ENCODE measurements at regions not wholly inside any gene's neighbourhood (a gene's known extent, or its start where the extent isn't known, plus 50 kb on each side); places are given as distances from the start of the nearest gene placed in this dataset.

- Histone ChIP-seq H3K36me3 (ENCODE audit: control insufficient read depth in 2 of 2, insufficient read depth in 1 of 2, low read length in 2 of 2) (no peaks in the 10 kb centered on the region), H3K9me3 (ENCODE audit: control insufficient read depth, insufficient read depth, low read depth, low read length) (no peaks in the 10 kb centered on the region), H3K4me3 (ENCODE audit: low read depth, low read length) (no peak overlapping the region), H3K27ac (ENCODE audit: extremely low read depth, low read depth, low read length) (no peak overlapping the region), H3K4me1 (ENCODE audit: control insufficient read depth, insufficient read depth, low read length) (no peaks in the 10 kb centered on the region)
- ChIA-PET POLR2A (no interaction called here), CTCF (interaction anchor here (0.6 kb wide), 2 partner anchors 33 to 194 kb away, joined by 3 to 5 read pairs; no protein-coding TSS in a partner anchor)
- no peak for TF ChIP-seq KLF7 (tag by site-specific recombination; IDR thresholded peaks at IDR 0.05; ENCODE audit: borderline replicate concordance)
Measured at GRCh38 chr20:12466915-12467314, 541.9 kb upstream of the SPTLC3 start.

DNA sequence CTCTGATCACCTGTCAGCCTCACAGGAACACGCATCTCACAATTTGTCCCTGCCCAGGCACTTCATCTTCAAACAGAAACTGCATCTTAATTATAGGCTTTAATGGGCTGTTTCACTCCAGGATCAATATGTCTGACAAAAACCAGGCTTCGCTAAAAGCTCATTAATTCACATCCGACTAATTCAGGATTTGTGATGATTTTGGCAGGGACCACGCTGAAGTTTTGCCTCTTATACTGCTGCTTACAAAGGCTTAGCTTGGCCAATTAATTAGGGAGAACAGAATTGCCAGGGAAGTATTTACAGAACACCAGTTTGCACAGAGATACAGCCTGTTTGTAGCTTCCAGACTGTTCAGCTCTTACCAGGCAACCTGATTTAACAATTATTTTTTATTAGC is 541.0 kb upstream of the SPTLC3 start:
- no peak overlapping the region for H3K4me3 ChIP-seq (ENCODE audit: low read depth, low read length)
- no peaks in the 10 kb centered on the region for H3K36me3 ChIP-seq (ENCODE audit: control insufficient read depth in 2 of 2, insufficient read depth in 1 of 2, low read length in 2 of 2)
- TF ChIP-seq ELK4 (IDR thresholded peaks at IDR 0.05; ENCODE audit: borderline replicate concordance, low read depth, low read length) (no peak), ZNF169 (tag by site-specific recombination; IDR thresholded peaks at IDR 0.05) (no peak), ZNF292 (tag by site-specific recombination; IDR thresholded peaks at IDR 0.05; ENCODE audit: borderline replicate concordance, low read depth) (no peak), ZNF221 (tag by site-specific recombination; IDR thresholded peaks at IDR 0.05; ENCODE audit: borderline replicate concordance) (no peak), ZNF24 (tag by site-specific recombination; IDR thresholded peaks at IDR 0.05) (no peak), ZBTB48 (tag by site-specific recombination; IDR thresholded peaks at IDR 0.05) (no peak), WT1 (tag by site-specific recombination; IDR thresholded peaks at IDR 0.05) (no peak), ZNF2 (tag by site-specific recombination; IDR thresholded peaks at IDR 0.05) (no peak), ZNF146 (tag by site-specific recombination; IDR thresholded peaks at IDR 0.05) (no peak), ZNF155 (tag by site-specific recombination; IDR thresholded peaks at IDR 0.05) (no peak), ZNF645 (tag by site-specific recombination; IDR thresholded peaks at IDR 0.05) (no peak), ZNF248 (tag by site-specific recombination; IDR thresholded peaks at IDR 0.05) (no peak), KLF9 (tag by site-specific recombination; IDR thresholded peaks at IDR 0.05; ENCODE audit: low read depth) (no peak), ZNF626 (tag by site-specific recombination; IDR thresholded peaks at IDR 0.05) (no peak), ZNF341 (tag by site-specific recombination; IDR thresholded peaks at IDR 0.05; ENCODE audit: low read depth) (no peak), ZNF157 (tag by site-specific recombination; IDR thresholded peaks at IDR 0.05) (no peak)
- TF ChIP-seq, protein P1, sequence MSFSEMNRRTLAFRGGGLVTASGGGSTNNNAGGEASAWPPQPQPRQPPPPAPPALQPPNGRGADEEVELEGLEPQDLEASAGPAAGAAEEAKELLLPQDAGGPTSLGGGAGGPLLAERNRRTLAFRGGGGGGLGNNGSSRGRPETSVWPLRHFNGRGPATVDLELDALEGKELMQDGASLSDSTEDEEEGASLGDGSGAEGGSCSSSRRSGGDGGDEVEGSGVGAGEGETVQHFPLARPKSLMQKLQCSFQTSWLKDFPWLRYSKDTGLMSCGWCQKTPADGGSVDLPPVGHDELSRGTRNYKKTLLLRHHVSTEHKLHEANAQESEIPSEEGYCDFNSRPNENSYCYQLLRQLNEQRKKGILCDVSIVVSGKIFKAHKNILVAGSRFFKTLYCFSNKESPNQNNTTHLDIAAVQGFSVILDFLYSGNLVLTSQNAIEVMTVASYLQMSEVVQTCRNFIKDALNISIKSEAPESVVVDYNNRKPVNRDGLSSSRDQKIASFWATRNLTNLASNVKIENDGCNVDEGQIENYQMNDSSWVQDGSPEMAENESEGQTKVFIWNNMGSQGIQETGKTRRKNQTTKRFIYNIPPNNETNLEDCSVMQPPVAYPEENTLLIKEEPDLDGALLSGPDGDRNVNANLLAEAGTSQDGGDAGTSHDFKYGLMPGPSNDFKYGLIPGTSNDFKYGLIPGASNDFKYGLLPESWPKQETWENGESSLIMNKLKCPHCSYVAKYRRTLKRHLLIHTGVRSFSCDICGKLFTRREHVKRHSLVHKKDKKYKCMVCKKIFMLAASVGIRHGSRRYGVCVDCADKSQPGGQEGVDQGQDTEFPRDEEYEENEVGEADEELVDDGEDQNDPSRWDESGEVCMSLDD (tag by site-specific recombination; IDR thresholded peaks at IDR 0.05) = no peak
- ChIA-PET CTCF (interaction anchor here (0.6 kb wide), 1 partner anchor 193 kb away, joined by 5 read pairs; no protein-coding TSS in a partner anchor), POLR2A (no interaction called here)
- no peaks in the 10 kb centered on the region for H3K9me3 ChIP-seq (ENCODE audit: control insufficient read depth, insufficient read depth, low read depth, low read length)
- H3K4me1 ChIP-seq (ENCODE audit: control insufficient read depth, insufficient read depth, low read length) = no peaks in the 10 kb centered on the region
- H3K27ac ChIP-seq (ENCODE audit: extremely low read depth, low read depth, low read length) = no peak overlapping the region

DNA sequence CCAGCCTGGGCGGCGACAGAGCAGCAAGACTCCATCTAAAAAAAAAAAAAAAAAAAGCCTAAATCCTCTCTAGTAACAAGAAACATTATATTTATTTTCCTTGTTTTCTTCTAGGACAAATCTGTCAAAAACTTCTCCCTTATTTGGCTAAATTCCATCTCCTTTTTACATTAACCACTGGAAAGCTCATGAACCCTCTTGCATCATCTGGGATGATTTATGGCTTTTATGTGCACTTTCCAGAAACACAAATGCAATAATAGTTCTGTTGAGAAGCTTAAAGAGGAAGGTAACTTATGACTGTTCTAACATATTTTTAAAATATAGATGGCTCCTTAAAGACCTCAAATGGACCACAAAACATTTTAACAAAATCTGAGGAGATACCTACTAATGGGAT is 526.1 kb upstream of the SPTLC3 start:
- ChIA-PET POLR2A (no interaction called here), CTCF (interaction anchor here (0.6 kb wide), 1 partner anchor 491 kb away, joined by 6 read pairs; no protein-coding TSS in a partner anchor)
- no peaks in the 10 kb centered on the region for H3K9me3 ChIP-seq (ENCODE audit: control insufficient read depth, insufficient read depth, low read depth, low read length)
- no peak overlapping the region for H3K4me3 ChIP-seq (ENCODE audit: low read depth, low read length)
- no peaks in the 10 kb centered on the region for H3K36me3 ChIP-seq (ENCODE audit: control insufficient read depth in 2 of 2, insufficient read depth in 1 of 2, low read length in 2 of 2)
- no peaks in the 10 kb centered on the region for H3K4me1 ChIP-seq (ENCODE audit: control insufficient read depth, insufficient read depth, low read length)
- H3K27ac ChIP-seq (ENCODE audit: extremely low read depth, low read depth, low read length) = no peak overlapping the region
- TF ChIP-seq ZNF157 (tag by site-specific recombination; IDR thresholded peaks at IDR 0.05) (no peak), ZNF2 (tag by site-specific recombination; IDR thresholded peaks at IDR 0.05) (no peak), ZNF514 (tag by site-specific recombination; IDR thresholded peaks at IDR 0.05) (no peak), KLF1 (tag by site-specific recombination; IDR thresholded peaks at IDR 0.05) (no peak), ZNF677 (tag by site-specific recombination; IDR thresholded peaks at IDR 0.05) (no peak), ZFHX2 (tag by site-specific recombination; conservative IDR thresholded peaks at IDR 0.05) (no peak), GFI1B (tag by site-specific recombination; IDR thresholded peaks at IDR 0.05) (no peak), ZNF791 (tag by site-specific recombination; IDR thresholded peaks at IDR 0.05) (no peak), ZNF214 (tag by site-specific recombination; IDR thresholded peaks at IDR 0.05; ENCODE audit: borderline replicate concordance) (no peak), ZNF521 (tag by site-specific recombination; IDR thresholded peaks at IDR 0.05) (no peak)
